A549 (cell line): ENCODE measurements at regions not wholly inside any gene's neighbourhood (a gene's known extent, or its start where the extent isn't known, plus 50 kb on each side); places are given as distances from the start of the nearest gene placed in this dataset.

Experiments
- ATAC-seq, 2 experiments: fragments of 200-7000 bp in 1 of 2; fragments of >200 bp in 1 of 2; cut with Nextera tagmentation in 1 of 2; cut with Tn5 transposase in 1 of 2; 3 replicates each; pipeline versions ENCODE4 v1.8.0 to v1.9.1; 2018 to 2020; ENCODE audit warnings: mild to moderate bottlenecking in 1 of 2, moderate library complexity in 1 of 2
- CTCF ChIA-PET: fragments of 300-600 bp; sonication (Branson Sonifier 250); formaldehyde crosslinking; extraction: SDS; loops from one replicate; lab custom pipeline; 2021; ENCODE audit warnings: antibody characterized with exemption, inconsistent platforms; lab: Yijun Ruan, JAX
- POLR2A ChIA-PET: fragments of 350-600 bp; formaldehyde crosslinking; extraction: SDS; loops from one replicate; lab custom pipeline; 2021; ENCODE audit warnings: antibody characterized with exemption, inconsistent platforms; lab: Yijun Ruan, JAX
- DNase-seq, 2 experiments: peaks; one replicate each; pipeline versions ENCODE4 v3.0.0 to v3.0.0-alpha.2; 2011 to 2016; ENCODE audit warnings: low read depth in 1 of 2, low spot score in 1 of 2
- FAIRE-seq: peaks from 2 replicates; lab custom pipeline; 2011; peaks lifted over from hg19 to GRCh38; lab: Jason Lieb, UNC
- H3K27ac ChIP-seq, 2 experiments: fragments of >200 bp; sonication (Bioruptor Twin); formaldehyde crosslinking; 3 replicates each; pipeline ENCODE4 v1.5.1; 2016 to 2017
- H3K4me1 ChIP-seq: fragments of >200 bp; sonication (Bioruptor Twin); formaldehyde crosslinking; 3 replicates; pipeline ENCODE4 v1.6.1; 2016
- H3K4me2 ChIP-seq: fragments of >200 bp; sonication (Bioruptor Twin); formaldehyde crosslinking; 3 replicates; pipeline ENCODE4 v1.6.1; 2016
- H3K4me3 ChIP-seq: fragments of >200 bp; sonication (Bioruptor Twin); formaldehyde crosslinking; 3 replicates; pipeline ENCODE4 v1.5.1; 2016
- H3K9me3 ChIP-seq: fragments of >200 bp; sonication (Bioruptor Twin); formaldehyde crosslinking; 3 replicates; pipeline ENCODE4 v1.6.1; 2016
- CBX2 ChIP-seq: fragments of 200-600 bp; sonication (generic); IDR thresholded peaks from 2 replicates; pipeline ENCODE4 v1.6.1; 2016; ENCODE audit warnings: low read depth, mild to moderate bottlenecking, borderline replicate concordance
- E2F6 ChIP-seq: IDR thresholded peaks from 2 replicates; pipeline ENCODE4 v1.6.1; 2012; ENCODE audit warnings: low read depth, borderline replicate concordance
- EP300 ChIP-seq, 2 experiments: fragments of >200 bp; sonication (Bioruptor Twin); formaldehyde crosslinking; IDR thresholded peaks; 2 replicates in 1 of 2; 3 replicates in 1 of 2; pipeline ENCODE4 v1.6.1; 2016 to 2017
- FOSL2 ChIP-seq, 2 experiments: fragments of 450-650 bp in 1 of 2; fragments of >200 bp in 1 of 2; sonication (Bioruptor Twin) in 1 of 2; formaldehyde crosslinking; IDR thresholded peaks; 2 replicates each; pipeline versions ENCODE4 v1.5.0 to v1.6.1; 2016 to 2020; ENCODE audit warnings: mild to moderate bottlenecking in 1 of 2, moderate library complexity in 1 of 2
- FOXS1 ChIP-seq: fragments of 250-450 bp; sonication (Bioruptor Pico); IDR thresholded peaks from 2 replicates; pipeline ENCODE4 v1.5.0; 2020; ENCODE audit warnings: mild to moderate bottlenecking, moderate library complexity
- HEYL ChIP-seq: fragments of 250-450 bp; sonication (Bioruptor Pico); IDR thresholded peaks from 2 replicates; pipeline ENCODE4 v1.8.0; 2021; ENCODE audit warnings: mild to moderate bottlenecking, moderate library complexity
- KDM5A ChIP-seq: fragments of 200-600 bp; sonication (generic); IDR thresholded peaks from 2 replicates; pipeline ENCODE4 v1.6.1; 2016; ENCODE audit warnings: antibody characterized with exemption, mild to moderate bottlenecking
- MAFK ChIP-seq: fragments of 450-650 bp; IDR thresholded peaks from 2 replicates; pipeline ENCODE4 v1.6.1; 2014; ENCODE audit not compliant: partially characterized antibody
- MAZ ChIP-seq: fragments of 150-350 bp; IDR thresholded peaks from 2 replicates; pipeline ENCODE4 v1.6.1; 2014; ENCODE audit warnings: antibody characterized with exemption, low read depth, low read length, borderline replicate concordance
- POLR2A ChIP-seq: IDR thresholded peaks from 2 replicates; pipeline ENCODE4 v1.6.1; 2012; ENCODE audit warnings: mild to moderate bottlenecking, low read length
- RAD21 ChIP-seq, 2 experiments: fragments of >200 bp in 1 of 2; sonication (Bioruptor Twin) in 1 of 2; formaldehyde crosslinking in 1 of 2; IDR thresholded peaks in 1 of 2; conservative IDR thresholded peaks in 1 of 2; 2 replicates in 1 of 2; 3 replicates in 1 of 2; pipeline ENCODE4 v1.6.1; 2012 to 2018; ENCODE audit warnings: inconsistent platforms in 1 of 2
- RCOR1 ChIP-seq: fragments of 150-350 bp; IDR thresholded peaks from 2 replicates; pipeline ENCODE4 v1.6.1; 2014; ENCODE audit warnings: antibody characterized with exemption, low read length, low read depth
- ZC3H11A ChIP-seq: fragments of 450-650 bp; IDR thresholded peaks from 2 replicates; pipeline ENCODE4 v1.6.1; 2014; ENCODE audit warnings: antibody characterized with exemption, mild to moderate bottlenecking
- ZFP36 ChIP-seq: fragments of 450-650 bp; IDR thresholded peaks from 2 replicates; pipeline ENCODE4 v1.6.1; 2014; ENCODE audit warnings: borderline replicate concordance; ENCODE audit not compliant: partially characterized antibody
- ZNF302 ChIP-seq: fragments of 250-450 bp; sonication (Bioruptor Pico); IDR thresholded peaks from 2 replicates; pipeline ENCODE4 v1.9.0; 2021; ENCODE audit warnings: inconsistent platforms, mild to moderate bottlenecking, moderate library complexity
- WGBS: methylation state at CpG from one replicate; pipeline ENCODE4 v1.1.6; 2017; ENCODE audit errors: missing lambda C conversion rate; 5-methylcytosine and 5-hydroxymethylcytosine counted together
- TF ChIP-seq, protein P1 (sequence below): IDR thresholded peaks from 2 replicates; pipeline ENCODE4 v1.6.1; 2012
- TF ChIP-seq, protein P2 (sequence below): fragments of >200 bp; sonication (Bioruptor Twin); formaldehyde crosslinking; IDR thresholded peaks from 2 replicates; pipeline ENCODE4 v1.6.1; 2016
- TF ChIP-seq, protein P3 (sequence below): fragments of 200-600 bp; sonication (generic); IDR thresholded peaks from 2 replicates; pipeline ENCODE4 v1.6.1; 2016; ENCODE audit warnings: antibody characterized with exemption, mild to moderate bottlenecking, moderate library complexity

GRCh38 chr12:5188472-5188871, 144.8 kb downstream of the KCNA5 start:
- no peaks in the 10 kb centered on the region for H3K4me1 ChIP-seq
- no peaks in the 10 kb centered on the region for H3K9me3 ChIP-seq
- no peak overlapping the region for H3K4me2 ChIP-seq
- ChIA-PET CTCF (no interaction called here), POLR2A (no interaction called here)
- DNase-seq, result no peak
- no peak overlapping the region for H3K4me3 ChIP-seq
- 6% methylated on average over 4 of the region's 4 CpGs for WGBS
- no peak overlapping the region for H3K27ac ChIP-seq
- TF ChIP-seq ZC3H11A (no peak), RCOR1 (no peak), ZNF302 (CRISPR knock-in tag) (no peak), FOXS1 (CRISPR knock-in tag) (no peak), MAFK (no peak), HEYL (no peak), E2F6 (no peak), KDM5A (no peak), EP300 (IDR thresholded peaks at IDR 0.05) (no peak), RAD21 (conservative IDR thresholded peaks at IDR 0.05 in 1 of 2, IDR thresholded peaks at IDR 0.05 in 1 of 2) (no peak), CBX2 (no peak), FOSL2 (IDR thresholded peaks at IDR 0.05) (no peak), FOSL2 (CRISPR knock-in tag; IDR thresholded peaks at IDR 0.05) (no peak), ZFP36 (no peak)
- TF ChIP-seq, protein P1, sequence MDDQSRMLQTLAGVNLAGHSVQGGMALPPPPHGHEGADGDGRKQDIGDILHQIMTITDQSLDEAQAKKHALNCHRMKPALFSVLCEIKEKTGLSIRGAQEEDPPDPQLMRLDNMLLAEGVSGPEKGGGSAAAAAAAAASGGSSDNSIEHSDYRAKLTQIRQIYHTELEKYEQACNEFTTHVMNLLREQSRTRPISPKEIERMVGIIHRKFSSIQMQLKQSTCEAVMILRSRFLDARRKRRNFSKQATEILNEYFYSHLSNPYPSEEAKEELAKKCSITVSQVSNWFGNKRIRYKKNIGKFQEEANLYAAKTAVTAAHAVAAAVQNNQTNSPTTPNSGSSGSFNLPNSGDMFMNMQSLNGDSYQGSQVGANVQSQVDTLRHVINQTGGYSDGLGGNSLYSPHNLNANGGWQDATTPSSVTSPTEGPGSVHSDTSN, result no peak
- TF ChIP-seq, protein P2, sequence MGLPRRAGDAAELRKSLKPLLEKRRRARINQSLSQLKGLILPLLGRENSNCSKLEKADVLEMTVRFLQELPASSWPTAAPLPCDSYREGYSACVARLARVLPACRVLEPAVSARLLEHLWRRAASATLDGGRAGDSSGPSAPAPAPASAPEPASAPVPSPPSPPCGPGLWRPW, result no peak
- FAIRE-seq, result no peak
- no peak for ATAC-seq

DNA sequence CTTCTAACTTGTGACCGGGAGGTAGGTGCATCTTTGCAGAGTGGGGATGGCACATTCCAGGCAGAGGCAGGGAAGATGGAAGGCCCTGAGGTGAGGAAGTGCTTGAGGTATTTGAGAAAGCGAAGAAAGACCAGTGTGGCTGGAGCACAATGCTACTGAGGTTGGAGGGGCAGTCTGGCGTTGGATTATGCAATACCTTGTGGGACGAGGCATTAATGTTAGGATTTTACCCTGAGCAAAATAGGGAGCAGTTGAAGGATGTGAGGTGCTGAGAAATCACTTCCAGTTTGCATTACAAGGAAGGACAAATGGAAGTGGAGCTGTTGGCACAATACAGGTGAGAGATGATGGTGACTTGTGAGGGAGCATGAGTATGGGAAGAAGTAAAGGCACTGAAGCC, 145.5 kb downstream of the KCNA5 start:
- ATAC-seq (no peak), DNase-seq (no peak), FAIRE-seq (no peak)
- WGBS, result 3% methylated on average over 4 of the region's 4 CpGs
- H3K9me3 ChIP-seq, result no peaks in the 10 kb centered on the region
- POLR2A ChIA-PET, result no interaction called here
- no peak overlapping the region for H3K27ac ChIP-seq
- no peak overlapping the region for H3K4me3 ChIP-seq
- no peak overlapping the region for H3K4me2 ChIP-seq
- TF ChIP-seq, protein P1, result no peak
- TF ChIP-seq MAZ (no peak), RAD21 (conservative IDR thresholded peaks at IDR 0.05 in 1 of 2, IDR thresholded peaks at IDR 0.05 in 1 of 2) (no peak), FOXS1 (CRISPR knock-in tag) (no peak), POLR2A (no peak)
- TF ChIP-seq, protein P3, sequence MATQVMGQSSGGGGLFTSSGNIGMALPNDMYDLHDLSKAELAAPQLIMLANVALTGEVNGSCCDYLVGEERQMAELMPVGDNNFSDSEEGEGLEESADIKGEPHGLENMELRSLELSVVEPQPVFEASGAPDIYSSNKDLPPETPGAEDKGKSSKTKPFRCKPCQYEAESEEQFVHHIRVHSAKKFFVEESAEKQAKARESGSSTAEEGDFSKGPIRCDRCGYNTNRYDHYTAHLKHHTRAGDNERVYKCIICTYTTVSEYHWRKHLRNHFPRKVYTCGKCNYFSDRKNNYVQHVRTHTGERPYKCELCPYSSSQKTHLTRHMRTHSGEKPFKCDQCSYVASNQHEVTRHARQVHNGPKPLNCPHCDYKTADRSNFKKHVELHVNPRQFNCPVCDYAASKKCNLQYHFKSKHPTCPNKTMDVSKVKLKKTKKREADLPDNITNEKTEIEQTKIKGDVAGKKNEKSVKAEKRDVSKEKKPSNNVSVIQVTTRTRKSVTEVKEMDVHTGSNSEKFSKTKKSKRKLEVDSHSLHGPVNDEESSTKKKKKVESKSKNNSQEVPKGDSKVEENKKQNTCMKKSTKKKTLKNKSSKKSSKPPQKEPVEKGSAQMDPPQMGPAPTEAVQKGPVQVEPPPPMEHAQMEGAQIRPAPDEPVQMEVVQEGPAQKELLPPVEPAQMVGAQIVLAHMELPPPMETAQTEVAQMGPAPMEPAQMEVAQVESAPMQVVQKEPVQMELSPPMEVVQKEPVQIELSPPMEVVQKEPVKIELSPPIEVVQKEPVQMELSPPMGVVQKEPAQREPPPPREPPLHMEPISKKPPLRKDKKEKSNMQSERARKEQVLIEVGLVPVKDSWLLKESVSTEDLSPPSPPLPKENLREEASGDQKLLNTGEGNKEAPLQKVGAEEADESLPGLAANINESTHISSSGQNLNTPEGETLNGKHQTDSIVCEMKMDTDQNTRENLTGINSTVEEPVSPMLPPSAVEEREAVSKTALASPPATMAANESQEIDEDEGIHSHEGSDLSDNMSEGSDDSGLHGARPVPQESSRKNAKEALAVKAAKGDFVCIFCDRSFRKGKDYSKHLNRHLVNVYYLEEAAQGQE, result no peak
- CTCF ChIA-PET, result interaction anchor here (1.4 kb wide), 1 partner anchor 18 kb away, joined by 4 read pairs; no protein-coding TSS in a partner anchor
- H3K4me1 ChIP-seq, result no peaks in the 10 kb centered on the region
